ENCODE measurements at regions not wholly inside any gene's neighbourhood (a gene's known extent, or its start where the extent isn't known, plus 50 kb on each side); places are given as distances from the start of the nearest gene placed in this dataset.

- H3K27ac ChIP-seq (ENCODE audit: low read length): no peak overlapping the region
- H3K4me2 ChIP-seq (ENCODE audit: low read length): no peak overlapping the region
- peaks cover 12% of the 10 kb centered on the region; the same call in 1 of the 2 replicates for H3K9me3 ChIP-seq (ENCODE audit: insufficient read depth, low read length)
Observed at GRCh38 chr15:98485451-98485850, 162.9 kb upstream of the IGF1R start.

GRCh38 chr15:98493966-98494511 is 154.3 kb upstream of the IGF1R start:
- H3K9me3 ChIP-seq (ENCODE audit: insufficient read depth, low read length): peaks cover 1% of the 10 kb centered on the region; the same call in 1 of the 2 replicates
- no peak overlapping the region for H3K27ac ChIP-seq (ENCODE audit: low read length)
- no peak overlapping the region for H3K9ac ChIP-seq (ENCODE audit: low read length)
- no peaks in the 10 kb centered on the region; the same call in 1 of the 2 replicates for H3K27me3 ChIP-seq (ENCODE audit: low read depth, low read length)
- H3K4me2 ChIP-seq (ENCODE audit: low read length): no peak overlapping the region
- no peaks in the 10 kb centered on the region for H4K20me1 ChIP-seq (ENCODE audit: insufficient read depth, low read length)
- TF ChIP-seq EZH2phosphoT487 (IDR thresholded peaks at IDR 0.05; ENCODE audit: low read depth) (no peak), CTCF (IDR thresholded peaks at IDR 0.05; ENCODE audit: low read depth, low read length) (no peak)
- H2AFZ ChIP-seq (ENCODE audit: low read depth, low read length): no peak overlapping the region
- no peaks in the 10 kb centered on the region for H3K4me1 ChIP-seq (ENCODE audit: low read length)
- no peaks in the 10 kb centered on the region for H3K36me3 ChIP-seq (replicated peaks; ENCODE audit: low read depth, low read length)
- no peaks in the 10 kb centered on the region for H3K79me2 ChIP-seq (ENCODE audit: low read length)
- no peak overlapping the region for H3K4me3 ChIP-seq (ENCODE audit: low read length)

More at GRCh38 chr15:98485451-98485850, 162.9 kb upstream of the IGF1R start:
- no peak overlapping the region for H3K4me3 ChIP-seq (ENCODE audit: low read length)
- no peak overlapping the region for H3K9ac ChIP-seq (ENCODE audit: low read length)
- TF ChIP-seq EZH2phosphoT487 (IDR thresholded peaks at IDR 0.05; ENCODE audit: low read depth) (no peak), CTCF (IDR thresholded peaks at IDR 0.05; ENCODE audit: low read depth, low read length) (no peak)
- no peaks in the 10 kb centered on the region for H3K79me2 ChIP-seq (ENCODE audit: low read length)
- H4K20me1 ChIP-seq (ENCODE audit: insufficient read depth, low read length): no peaks in the 10 kb centered on the region
- no peaks in the 10 kb centered on the region for H3K4me1 ChIP-seq (ENCODE audit: low read length)
- no peaks in the 10 kb centered on the region; the same call in 1 of the 2 replicates for H3K27me3 ChIP-seq (ENCODE audit: low read depth, low read length)
- H2AFZ ChIP-seq (ENCODE audit: low read depth, low read length): no peak overlapping the region
- H3K36me3 ChIP-seq (replicated peaks; ENCODE audit: low read depth, low read length): no peaks in the 10 kb centered on the region

GRCh38 chr15:98501192-98501591 is 147.1 kb upstream of the IGF1R start:
- H3K4me2 ChIP-seq (ENCODE audit: low read length): no peak overlapping the region
- no peak overlapping the region for H3K9ac ChIP-seq (ENCODE audit: low read length)
- H3K79me2 ChIP-seq (ENCODE audit: low read length): no peaks in the 10 kb centered on the region
- no peaks in the 10 kb centered on the region for H3K4me1 ChIP-seq (ENCODE audit: low read length)
- no peak overlapping the region for H2AFZ ChIP-seq (ENCODE audit: low read depth, low read length)
- no peaks in the 10 kb centered on the region for H4K20me1 ChIP-seq (ENCODE audit: insufficient read depth, low read length)
- H3K9me3 ChIP-seq (ENCODE audit: insufficient read depth, low read length): peaks cover 6% of the 10 kb centered on the region; the same call in 1 of the 2 replicates
- peaks cover 40% of the 10 kb centered on the region for H3K27me3 ChIP-seq (ENCODE audit: low read depth, low read length)
- no peak overlapping the region for H3K4me3 ChIP-seq (ENCODE audit: low read length)
- TF ChIP-seq EZH2phosphoT487 (IDR thresholded peaks at IDR 0.05; ENCODE audit: low read depth) (no peak), CTCF (IDR thresholded peaks at IDR 0.05; ENCODE audit: low read depth, low read length) (no peak)
- H3K36me3 ChIP-seq (replicated peaks; ENCODE audit: low read depth, low read length): no peaks in the 10 kb centered on the region
- no peak overlapping the region for H3K27ac ChIP-seq (ENCODE audit: low read length)

GRCh38 chr15:98501632-98502031 is 146.7 kb upstream of the IGF1R start:
- Histone ChIP-seq H3K9ac (ENCODE audit: low read length) (no peak overlapping the region), H3K79me2 (ENCODE audit: low read length) (no peaks in the 10 kb centered on the region), H2AFZ (ENCODE audit: low read depth, low read length) (no peak overlapping the region), H4K20me1 (ENCODE audit: insufficient read depth, low read length) (no peaks in the 10 kb centered on the region), H3K4me2 (ENCODE audit: low read length) (no peak overlapping the region), H3K4me3 (ENCODE audit: low read length) (no peak overlapping the region), H3K4me1 (ENCODE audit: low read length) (no peaks in the 10 kb centered on the region), H3K27ac (ENCODE audit: low read length) (no peak overlapping the region), H3K36me3 (replicated peaks; ENCODE audit: low read depth, low read length) (no peaks in the 10 kb centered on the region), H3K9me3 (ENCODE audit: insufficient read depth, low read length) (peaks cover 6% of the 10 kb centered on the region; the same call in 1 of the 2 replicates), H3K27me3 (ENCODE audit: low read depth, low read length) (peaks cover 45% of the 10 kb centered on the region)
- no peak for TF ChIP-seq EZH2phosphoT487 (IDR thresholded peaks at IDR 0.05; ENCODE audit: low read depth)
- TF ChIP-seq CTCF (IDR thresholded peaks at IDR 0.05; ENCODE audit: low read depth, low read length): no peak

All from OCI-LY3 (cell line).